SU-DHL-6 (cell line): ENCODE measurements at regions not wholly inside any gene's neighbourhood (a gene's known extent, or its start where the extent isn't known, plus 50 kb on each side); places are given as distances from the start of the nearest gene placed in this dataset.

Experiments used
- EZH2phosphoT487 ChIP-seq: fragments of 200-600 bp; sonication (generic), shearing (Covaris generic); conservative IDR thresholded peaks from 2 replicates; pipeline ENCODE4 v1.6.1; 2018; ENCODE audit warnings: mild to moderate bottlenecking, antibody characterized with exemption, low read length, moderate library complexity, mixed read lengths
- TF ChIP-seq, protein P1 (sequence below): fragments of 200-600 bp; sonication (generic); IDR thresholded peaks from one replicate; pipeline ENCODE4 v1.5.1; 2017; ENCODE audit warnings: antibody characterized with exemption, mild to moderate bottlenecking, low read length, moderate library complexity; ENCODE audit not compliant: insufficient read depth, poor library complexity, severe bottlenecking

- TF ChIP-seq, protein P1, sequence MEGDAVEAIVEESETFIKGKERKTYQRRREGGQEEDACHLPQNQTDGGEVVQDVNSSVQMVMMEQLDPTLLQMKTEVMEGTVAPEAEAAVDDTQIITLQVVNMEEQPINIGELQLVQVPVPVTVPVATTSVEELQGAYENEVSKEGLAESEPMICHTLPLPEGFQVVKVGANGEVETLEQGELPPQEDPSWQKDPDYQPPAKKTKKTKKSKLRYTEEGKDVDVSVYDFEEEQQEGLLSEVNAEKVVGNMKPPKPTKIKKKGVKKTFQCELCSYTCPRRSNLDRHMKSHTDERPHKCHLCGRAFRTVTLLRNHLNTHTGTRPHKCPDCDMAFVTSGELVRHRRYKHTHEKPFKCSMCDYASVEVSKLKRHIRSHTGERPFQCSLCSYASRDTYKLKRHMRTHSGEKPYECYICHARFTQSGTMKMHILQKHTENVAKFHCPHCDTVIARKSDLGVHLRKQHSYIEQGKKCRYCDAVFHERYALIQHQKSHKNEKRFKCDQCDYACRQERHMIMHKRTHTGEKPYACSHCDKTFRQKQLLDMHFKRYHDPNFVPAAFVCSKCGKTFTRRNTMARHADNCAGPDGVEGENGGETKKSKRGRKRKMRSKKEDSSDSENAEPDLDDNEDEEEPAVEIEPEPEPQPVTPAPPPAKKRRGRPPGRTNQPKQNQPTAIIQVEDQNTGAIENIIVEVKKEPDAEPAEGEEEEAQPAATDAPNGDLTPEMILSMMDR: no peak
- no peak for TF ChIP-seq EZH2phosphoT487
Measured at GRCh38 chr10:28445516-28445915, 87.4 kb upstream of the WAC start.
